ENCODE measurements at regions not wholly inside any gene's neighbourhood (a gene's known extent, or its start where the extent isn't known, plus 50 kb on each side); places are given as distances from the start of the nearest gene placed in this dataset.

DNA sequence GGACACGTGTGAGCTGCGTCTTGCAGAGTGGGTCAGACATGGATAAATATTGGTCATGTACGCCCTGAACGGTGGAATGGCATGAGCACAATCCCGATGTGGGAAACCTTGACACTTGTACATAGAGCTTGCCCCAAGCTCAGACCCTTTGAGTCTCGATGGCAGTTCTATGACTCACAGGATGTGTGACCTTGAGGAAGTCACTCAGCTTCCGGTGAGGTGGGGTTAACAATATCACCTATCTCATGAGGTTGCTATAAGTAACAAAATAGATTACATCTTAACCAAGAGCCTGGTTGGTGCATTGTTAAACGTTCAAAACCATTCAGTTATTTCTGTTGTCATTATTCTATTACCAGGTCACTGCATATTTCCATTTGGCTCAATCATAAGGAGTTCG is 109.1 kb upstream of the TBL1X start:
- TF ChIP-seq, protein P1, sequence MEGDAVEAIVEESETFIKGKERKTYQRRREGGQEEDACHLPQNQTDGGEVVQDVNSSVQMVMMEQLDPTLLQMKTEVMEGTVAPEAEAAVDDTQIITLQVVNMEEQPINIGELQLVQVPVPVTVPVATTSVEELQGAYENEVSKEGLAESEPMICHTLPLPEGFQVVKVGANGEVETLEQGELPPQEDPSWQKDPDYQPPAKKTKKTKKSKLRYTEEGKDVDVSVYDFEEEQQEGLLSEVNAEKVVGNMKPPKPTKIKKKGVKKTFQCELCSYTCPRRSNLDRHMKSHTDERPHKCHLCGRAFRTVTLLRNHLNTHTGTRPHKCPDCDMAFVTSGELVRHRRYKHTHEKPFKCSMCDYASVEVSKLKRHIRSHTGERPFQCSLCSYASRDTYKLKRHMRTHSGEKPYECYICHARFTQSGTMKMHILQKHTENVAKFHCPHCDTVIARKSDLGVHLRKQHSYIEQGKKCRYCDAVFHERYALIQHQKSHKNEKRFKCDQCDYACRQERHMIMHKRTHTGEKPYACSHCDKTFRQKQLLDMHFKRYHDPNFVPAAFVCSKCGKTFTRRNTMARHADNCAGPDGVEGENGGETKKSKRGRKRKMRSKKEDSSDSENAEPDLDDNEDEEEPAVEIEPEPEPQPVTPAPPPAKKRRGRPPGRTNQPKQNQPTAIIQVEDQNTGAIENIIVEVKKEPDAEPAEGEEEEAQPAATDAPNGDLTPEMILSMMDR (IDR thresholded peaks at IDR 0.05; ENCODE audit: low read depth, low read length, missing control alignments), result no peak
- H3K4me3 ChIP-seq (replicated peaks; ENCODE audit: low read depth, low read length), result no peak overlapping the region
- no peak for DNase-seq (ENCODE audit: extremely low read depth, low read depth)

DNA sequence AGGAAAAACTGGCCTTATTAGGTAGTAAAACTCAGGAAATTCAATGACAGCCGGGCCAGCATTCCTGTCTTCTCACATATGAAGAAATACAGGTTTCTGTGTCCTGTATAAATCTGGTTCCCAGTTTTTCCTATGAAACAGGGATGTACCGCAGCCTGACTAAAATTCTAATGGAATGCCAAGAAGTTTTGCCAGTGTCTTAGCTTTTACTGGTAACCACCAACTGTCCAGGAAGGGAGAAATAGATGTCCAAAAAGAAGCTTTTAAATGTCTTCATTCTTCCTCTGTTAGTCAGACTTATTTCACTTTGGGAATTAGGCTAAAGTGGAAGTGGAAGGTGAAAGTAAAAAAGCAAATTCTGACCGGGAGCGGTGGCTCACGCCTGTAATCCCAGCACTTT is 108.0 kb upstream of the TBL1X start:
- TF ChIP-seq, protein P1 (IDR thresholded peaks at IDR 0.05; ENCODE audit: low read depth, low read length, missing control alignments), result no peak
- no peak overlapping the region for H3K4me3 ChIP-seq (replicated peaks; ENCODE audit: low read depth, low read length)
- DNase-seq (ENCODE audit: extremely low read depth, low read depth), result no peak

DNA sequence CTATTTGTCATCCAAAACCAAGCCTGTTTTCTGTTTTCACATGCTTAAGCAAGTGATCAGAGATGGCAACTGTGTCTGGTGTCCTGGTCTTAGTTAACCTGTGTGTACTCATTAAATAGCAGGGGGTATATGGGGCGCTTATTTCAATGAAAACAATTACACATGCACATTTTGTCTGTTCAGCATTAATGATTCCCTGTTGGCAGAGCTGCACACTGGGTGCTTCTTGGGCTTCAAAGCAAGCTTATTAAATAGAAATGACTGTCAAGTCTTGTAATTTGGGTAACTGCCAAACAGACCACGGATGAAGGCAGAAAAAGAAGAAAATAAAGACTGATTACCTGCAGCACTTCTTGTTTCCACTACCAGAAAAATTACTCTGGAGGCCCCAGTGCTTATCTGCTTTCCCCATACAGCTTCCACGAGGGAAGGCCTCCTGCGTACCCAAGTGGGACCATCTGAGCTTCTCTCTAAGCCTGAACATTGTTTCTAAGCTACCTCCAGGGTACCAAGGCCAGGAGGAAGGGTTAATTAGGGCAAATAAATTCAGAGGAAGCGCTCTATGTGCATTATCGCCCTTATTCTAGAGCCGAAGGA is 107.2 kb upstream of the TBL1X start:
- DNase-seq (ENCODE audit: extremely low read depth, low read depth), result no peak
- H3K4me3 ChIP-seq (replicated peaks; ENCODE audit: low read depth, low read length), result no peak overlapping the region
- TF ChIP-seq, protein P1 (IDR thresholded peaks at IDR 0.05; ENCODE audit: low read depth, low read length, missing control alignments), result no peak

DNA sequence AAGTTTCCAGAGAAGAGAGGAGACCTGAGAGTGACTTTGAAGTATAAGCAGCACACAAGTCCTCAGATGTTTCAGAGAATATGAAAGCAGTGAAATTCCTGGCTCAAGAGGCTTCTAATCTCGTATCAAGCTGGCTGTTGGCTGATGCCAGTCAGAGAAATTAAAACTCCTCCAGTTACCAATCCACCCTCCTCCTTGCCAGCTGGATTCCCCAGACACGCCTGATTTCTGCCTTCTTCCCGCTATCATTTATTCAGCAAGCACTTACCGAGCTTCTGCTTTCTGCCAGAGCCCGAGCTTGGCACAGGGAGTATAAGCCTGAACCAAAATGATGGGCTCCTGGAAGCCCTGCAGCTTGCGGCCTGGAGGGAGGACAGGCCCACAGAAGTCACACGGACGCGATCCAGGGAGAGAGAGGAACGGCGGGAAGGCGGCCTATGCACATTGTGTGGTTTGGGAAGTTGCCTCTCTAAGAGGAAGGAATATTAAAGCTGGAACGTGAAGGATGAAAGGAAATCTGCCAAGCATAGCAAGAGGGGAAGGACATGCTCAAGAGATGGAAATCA is 102.4 kb upstream of the TBL1X start:
- DNase-seq (ENCODE audit: extremely low read depth, low read depth), result no peak
- H3K4me3 ChIP-seq (replicated peaks; ENCODE audit: low read depth, low read length), result no peak overlapping the region
- TF ChIP-seq, protein P1 (IDR thresholded peaks at IDR 0.05; ENCODE audit: low read depth, low read length, missing control alignments), result no peak

DNA sequence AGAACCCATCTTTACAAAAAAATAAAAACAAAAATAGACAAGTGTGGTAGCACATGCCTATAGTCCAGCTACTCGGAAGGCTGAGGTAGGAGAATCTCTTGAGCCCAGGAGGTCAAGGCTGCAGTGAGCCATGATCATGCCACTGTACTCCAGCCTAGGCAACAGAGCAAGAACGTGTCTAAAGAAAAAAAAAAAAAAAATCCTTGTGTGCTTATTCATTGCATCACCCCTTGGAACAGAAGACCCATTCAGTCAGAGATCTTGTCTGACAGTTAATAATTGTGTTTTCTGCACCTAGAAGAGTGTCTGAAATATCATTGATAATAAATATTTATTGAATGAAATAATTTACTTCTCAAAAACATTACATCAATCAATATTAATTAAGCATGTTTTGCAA is 97.4 kb upstream of the TBL1X start:
- DNase-seq (ENCODE audit: extremely low read depth, low read depth), result no peak
- H3K4me3 ChIP-seq (replicated peaks; ENCODE audit: low read depth, low read length), result no peak overlapping the region
- TF ChIP-seq, protein P1 (IDR thresholded peaks at IDR 0.05; ENCODE audit: low read depth, low read length, missing control alignments), result no peak

DNA sequence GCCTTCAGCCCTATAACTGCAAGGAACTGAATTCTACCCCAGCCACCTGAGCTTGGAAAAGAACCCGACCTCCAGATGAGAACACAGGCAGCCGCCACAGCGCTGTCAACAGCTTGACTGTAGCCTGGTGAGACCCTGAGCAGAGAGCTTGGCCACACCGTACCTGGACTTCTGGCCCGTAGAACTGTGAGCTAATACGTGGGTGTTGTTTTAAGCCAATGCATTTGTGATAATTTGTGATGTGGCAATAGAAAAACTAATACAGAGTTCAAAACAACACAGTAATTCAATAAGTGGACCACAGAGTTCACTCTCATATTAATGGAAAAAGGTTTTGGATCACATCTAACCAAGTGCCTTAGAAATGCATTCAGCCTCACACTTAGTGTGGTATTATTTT is 96.6 kb upstream of the TBL1X start:
- TF ChIP-seq, protein P1 (IDR thresholded peaks at IDR 0.05; ENCODE audit: low read depth, low read length, missing control alignments), result no peak
- DNase-seq (ENCODE audit: extremely low read depth, low read depth), result no peak

More for the DNA sequence above, 96.6 kb upstream of the TBL1X start:
- H3K4me3 ChIP-seq (replicated peaks; ENCODE audit: low read depth, low read length), result no peak overlapping the region
